IPS-18c (cell line): ENCODE measurements at regions not wholly inside any gene's neighbourhood (a gene's known extent, or its start where the extent isn't known, plus 50 kb on each side); places are given as distances from the start of the nearest gene placed in this dataset.

ENCODE experiments used
- H3K4me3 ChIP-seq: 2 replicates; pipeline ENCODE4 v1.7.0; 2013; ENCODE audit warnings: low read depth, mild to moderate bottlenecking, low read length, moderate library complexity; ENCODE audit not compliant: insufficient read depth
- H3K9me3 ChIP-seq: one replicate; pipeline ENCODE4 v1.6.1; 2013; ENCODE audit warnings: mild to moderate bottlenecking, low read length, moderate library complexity; ENCODE audit not compliant: control insufficient read depth, insufficient read depth

DNA sequence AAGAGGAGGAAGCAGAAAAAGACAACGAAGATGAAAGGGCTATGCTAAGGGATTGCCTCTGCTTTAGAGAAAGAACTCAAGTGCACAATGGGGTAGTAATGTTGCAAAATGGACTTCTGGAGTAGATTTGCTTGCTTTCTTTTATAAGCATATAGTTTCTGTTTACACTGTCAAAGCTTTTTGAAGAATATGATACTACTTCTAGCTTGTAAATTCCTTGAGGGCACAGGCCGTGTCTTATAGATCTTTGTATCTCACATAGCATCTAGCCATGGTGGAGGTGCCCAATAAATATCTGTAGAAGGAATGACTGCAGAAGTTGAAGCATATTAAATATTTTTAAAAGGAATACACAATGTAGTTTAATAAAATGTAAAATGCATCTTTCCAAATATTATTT lies 147.8 kb upstream of the ZIC3 start:
- Histone ChIP-seq H3K4me3 (no peak overlapping the region), H3K9me3 (no peaks in the 10 kb centered on the region)

DNA sequence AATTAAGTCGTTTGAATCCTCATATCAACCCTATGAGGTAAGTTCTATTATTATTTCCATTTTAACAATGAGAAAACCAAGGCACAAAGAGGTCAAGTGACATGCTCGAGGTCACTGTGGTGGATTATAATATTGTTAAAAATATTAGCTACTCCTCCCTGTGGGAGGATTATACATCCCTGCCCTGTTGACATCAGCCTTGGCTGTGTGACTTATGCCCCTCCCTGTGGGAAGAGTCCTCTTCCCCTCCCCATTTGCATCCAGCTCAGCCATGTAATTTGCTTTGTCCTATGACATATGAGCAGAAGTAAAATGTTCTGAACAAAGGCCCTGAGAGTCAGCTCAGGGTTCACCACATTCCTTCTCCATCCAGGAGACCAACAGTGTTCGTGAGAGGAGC lies 152.7 kb upstream of the ZIC3 start:
- Histone ChIP-seq H3K4me3 (no peak overlapping the region), H3K9me3 (no peaks in the 10 kb centered on the region)

DNA sequence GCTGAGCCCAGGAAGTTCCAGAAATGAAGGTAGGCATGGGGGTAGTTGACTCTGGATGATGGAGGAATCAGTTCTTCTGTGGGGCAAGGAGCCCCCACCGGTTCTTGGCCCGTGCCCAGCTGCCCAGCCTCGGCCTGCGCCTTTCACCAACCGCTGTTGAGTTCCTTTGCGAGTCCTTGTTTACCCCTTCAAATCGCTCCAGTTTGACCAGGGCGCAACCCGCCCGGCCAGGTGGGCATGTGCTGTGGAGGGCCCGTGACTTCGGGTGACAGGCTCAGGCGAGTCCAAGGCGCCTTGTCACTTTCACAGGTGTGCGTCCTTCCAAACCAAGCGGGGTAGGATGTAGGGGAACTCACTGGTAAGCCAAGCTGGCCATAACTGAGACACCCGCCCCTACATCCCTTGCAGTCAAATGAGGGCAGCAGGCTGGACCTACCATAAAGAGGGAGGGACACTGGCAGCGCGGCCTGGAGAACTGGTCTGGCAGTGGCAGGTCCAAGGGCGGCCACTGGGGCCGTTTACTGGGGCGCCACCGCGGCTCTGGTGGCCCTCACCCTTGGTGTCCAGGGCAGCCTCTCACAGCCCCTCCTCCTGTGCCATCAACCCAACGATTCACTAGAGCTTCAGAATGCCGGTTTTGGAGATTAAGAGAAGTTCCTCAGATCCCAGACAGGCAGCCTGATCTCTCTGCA lies 160.3 kb upstream of the ZIC3 start:
- Histone ChIP-seq H3K4me3 (no peak overlapping the region), H3K9me3 (peaks cover 9% of the 10 kb centered on the region)

DNA sequence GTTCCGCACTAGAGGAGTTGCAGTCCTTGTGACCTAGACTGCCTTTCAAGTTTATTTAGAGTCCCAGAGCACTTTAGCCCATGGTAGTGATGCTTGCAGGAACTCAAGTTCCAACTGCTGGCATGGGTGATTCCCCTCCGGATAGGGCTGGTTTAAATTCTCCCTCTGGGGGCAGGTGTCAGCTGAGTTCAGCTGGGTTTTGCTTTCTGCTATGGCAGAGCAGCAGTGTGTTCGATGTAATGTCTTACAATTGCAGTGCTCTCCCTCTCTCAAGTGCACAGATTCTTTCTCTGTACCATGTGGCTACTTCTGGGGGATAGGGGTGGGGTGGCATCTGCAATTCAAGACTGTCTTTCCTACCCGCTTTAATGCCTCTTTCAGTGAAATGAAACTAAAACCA lies 164.8 kb upstream of the ZIC3 start:
- Histone ChIP-seq H3K4me3 (no peak overlapping the region), H3K9me3 (peaks cover 12% of the 10 kb centered on the region)

DNA sequence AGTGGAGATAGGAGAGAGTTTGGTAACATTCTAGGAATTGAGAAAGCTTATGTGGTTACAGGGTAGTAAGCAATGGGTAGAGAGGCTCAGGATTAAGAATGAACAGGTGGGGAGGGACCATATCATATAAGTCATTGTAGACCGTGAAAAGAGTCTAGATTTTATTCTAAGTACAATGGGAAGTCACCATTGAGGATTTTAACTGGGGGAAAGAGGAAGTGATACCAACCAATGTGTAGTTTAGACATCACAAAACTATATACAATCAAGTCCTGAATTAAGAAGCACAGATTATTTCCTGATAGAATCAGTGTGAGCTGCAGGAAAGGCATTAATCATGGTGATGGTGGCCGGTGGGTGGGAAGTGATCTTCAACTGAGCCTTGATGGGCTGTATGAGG lies 178.3 kb upstream of the ZIC3 start:
- Histone ChIP-seq H3K9me3 (no peaks in the 10 kb centered on the region), H3K4me3 (no peak overlapping the region)

DNA sequence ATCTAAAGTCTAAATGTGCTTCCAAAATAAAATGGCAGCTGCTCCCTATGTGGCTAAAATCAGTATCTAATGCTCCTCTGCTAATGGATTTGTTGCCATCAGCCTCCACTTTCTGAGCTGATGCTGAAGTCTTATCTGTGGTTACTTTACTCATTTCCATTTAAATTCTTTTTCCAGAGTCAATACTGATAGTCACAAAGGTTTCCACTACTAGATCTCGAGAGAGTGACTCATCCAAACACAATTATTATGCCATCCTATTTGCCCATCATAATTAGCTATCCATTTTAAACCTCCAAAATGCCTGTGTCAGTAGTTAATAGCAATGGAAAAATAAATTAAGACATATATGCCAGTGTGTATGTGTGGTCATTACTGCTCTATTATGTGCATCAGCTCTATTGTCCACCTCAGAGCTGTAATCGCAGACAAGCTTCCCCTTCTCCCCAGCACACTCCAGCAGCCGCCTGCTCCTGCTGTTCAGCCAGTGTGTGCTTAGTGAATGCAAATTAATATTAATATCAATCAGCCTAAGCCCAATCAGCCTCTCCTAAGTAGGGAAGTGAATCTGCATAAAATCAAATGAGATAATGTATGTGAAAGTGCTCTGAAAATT lies 199.8 kb upstream of the ZIC3 start:
- no peak overlapping the region for H3K4me3 ChIP-seq
- no peaks in the 10 kb centered on the region for H3K9me3 ChIP-seq

DNA sequence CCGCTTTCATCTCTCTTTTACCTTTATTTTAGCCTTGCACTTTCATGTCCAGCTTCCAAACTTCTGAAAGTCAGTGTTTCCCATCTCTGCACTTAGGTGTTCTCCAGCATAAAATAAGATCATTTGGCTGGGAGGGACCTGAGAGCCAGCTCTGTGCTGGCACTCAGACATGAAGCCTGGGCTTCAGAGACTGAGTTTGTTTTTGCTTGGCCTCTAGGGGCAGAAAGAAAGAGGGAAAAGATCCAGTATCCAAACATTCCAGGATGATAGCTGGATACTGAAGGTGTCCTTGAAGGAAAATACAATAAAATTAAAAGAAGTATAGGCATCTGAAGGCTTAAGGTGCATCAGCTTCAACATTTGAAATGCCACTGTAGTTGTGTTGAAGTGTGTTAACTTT lies 202.4 kb upstream of the ZIC3 start:
- Histone ChIP-seq H3K4me3 (no peak overlapping the region), H3K9me3 (no peaks in the 10 kb centered on the region)

DNA sequence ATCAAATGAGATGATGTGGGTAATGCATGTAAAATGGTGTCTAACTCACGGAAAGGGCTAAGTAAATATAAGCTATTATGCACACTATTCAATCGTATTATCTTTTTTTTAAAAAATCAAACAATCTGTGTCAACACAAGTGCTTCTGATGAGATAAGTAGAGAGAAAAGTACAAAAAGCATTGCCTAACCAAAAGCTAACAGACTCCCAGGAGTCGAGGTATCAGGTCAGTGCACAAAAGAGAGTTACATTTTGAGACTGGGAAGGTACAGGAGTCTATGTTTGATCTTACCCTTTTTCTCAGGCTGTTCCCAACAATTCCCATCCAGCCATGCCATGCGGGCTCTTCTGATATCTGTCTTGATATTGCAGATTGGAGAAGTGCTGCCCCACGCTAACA lies 203.3 kb upstream of the ZIC3 start:
- Histone ChIP-seq H3K9me3 (no peaks in the 10 kb centered on the region), H3K4me3 (no peak overlapping the region)

DNA sequence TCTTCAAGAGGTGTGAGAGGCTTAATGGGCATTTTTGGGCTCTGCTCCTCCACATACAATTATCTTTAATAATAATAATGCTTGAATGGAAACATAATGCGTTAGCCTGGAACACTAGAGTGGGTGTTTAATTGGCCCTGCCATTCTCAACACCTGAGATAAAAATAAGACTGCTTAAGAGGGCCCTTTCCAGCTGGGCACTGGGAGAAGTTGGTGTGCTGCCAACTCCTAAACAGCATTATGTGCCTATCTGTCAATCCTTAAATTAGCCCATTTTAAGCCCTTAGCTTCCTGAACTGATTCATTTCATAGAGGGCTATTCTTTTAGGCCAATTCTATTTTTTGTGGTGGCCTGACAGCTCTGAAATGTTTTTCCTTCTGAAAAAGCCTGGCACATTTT lies 211.1 kb upstream of the ZIC3 start:
- no peak overlapping the region for H3K4me3 ChIP-seq
- H3K9me3 ChIP-seq: peaks cover 2% of the 10 kb centered on the region

DNA sequence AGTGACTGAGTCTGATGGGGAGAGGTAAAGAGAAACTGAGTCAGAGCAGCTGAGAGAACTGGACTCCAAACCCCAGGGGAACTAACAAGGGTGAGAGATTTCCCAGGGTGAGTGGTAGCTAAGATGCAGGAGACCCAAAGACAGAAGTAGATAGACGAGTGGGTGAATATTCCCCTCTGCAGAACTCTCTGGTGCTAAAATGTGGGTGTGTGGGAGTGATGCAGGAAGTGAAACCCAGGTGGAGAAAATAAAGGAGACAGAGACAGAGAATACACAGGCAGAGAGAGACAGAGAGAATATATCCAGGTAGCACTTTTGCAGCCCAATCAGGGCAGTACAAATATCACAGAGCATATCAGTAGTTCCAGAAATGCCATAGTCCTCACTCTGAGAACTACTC lies 212.5 kb upstream of the ZIC3 start:
- Histone ChIP-seq H3K4me3 (no peak overlapping the region), H3K9me3 (peaks cover 4% of the 10 kb centered on the region)

DNA sequence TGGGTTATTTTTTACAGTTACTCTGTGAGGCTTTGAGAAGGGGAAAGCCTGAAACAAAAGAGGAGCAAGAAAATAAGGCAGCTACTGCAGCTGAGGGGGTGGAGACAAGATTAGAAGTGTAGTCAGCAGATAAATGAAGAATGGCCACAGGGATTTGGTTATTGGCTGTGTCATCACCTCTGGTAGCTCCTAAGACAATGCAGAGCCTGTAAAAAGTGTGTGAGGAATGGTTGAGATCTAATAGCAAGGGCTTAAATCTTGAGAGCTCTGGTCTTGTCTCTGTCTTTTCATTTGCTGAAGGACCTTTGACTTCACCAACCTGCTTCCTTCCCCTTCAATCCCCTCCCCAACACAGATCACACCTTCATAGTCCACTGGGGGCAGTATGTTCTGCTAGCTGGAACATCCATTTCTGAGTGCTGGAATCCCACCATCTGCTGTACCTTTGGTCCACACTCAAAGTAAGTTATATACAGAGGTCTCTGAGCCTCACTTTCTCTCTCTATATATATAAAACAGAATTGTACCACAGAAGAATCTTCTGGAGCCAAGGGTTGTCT lies 213.7 kb upstream of the ZIC3 start:
- H3K9me3 ChIP-seq: peaks cover 4% of the 10 kb centered on the region
- H3K4me3 ChIP-seq: no peak overlapping the region

DNA sequence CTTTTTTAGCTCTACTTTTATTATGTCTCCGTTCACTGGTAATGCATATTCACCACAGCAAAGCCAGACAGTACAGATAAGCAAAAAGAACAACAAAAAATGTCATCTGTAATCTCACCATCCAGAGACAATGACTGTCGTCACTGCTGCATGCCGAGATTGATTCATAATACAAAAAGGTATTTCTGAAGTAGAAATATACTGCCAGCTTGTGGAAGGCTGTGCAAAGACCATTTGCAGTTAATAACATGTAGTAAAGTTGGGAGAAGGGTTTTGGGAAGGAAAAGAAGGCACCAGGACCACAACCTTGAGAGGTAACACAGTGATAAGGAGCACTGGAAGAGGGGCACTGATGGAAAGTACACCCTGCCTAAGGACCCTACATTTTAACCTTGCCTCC lies 223.0 kb upstream of the ZIC3 start:
- no peak overlapping the region for H3K4me3 ChIP-seq
- H3K9me3 ChIP-seq: no peaks in the 10 kb centered on the region

DNA sequence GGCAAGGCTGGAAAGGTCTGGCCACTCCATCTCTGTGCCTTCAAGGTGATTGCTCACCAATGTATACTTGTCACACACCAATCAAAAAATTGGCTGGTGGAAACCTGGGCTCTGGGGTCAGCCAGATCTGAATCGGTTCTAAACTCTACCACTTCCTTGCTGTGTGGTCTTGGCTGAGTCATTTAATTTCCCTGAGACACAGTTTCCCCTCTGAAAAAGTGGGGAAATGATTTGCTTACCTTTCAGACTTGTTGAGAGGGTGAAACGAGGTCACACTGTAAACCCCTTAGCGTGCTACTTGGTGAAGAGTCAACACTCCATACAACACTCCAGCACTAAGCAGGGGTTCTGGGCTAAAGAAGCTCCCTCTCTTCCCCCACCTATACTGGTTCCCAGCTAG lies 252.3 kb upstream of the ZIC3 start:
- no peak overlapping the region for H3K4me3 ChIP-seq
- H3K9me3 ChIP-seq: peaks cover 16% of the 10 kb centered on the region

DNA sequence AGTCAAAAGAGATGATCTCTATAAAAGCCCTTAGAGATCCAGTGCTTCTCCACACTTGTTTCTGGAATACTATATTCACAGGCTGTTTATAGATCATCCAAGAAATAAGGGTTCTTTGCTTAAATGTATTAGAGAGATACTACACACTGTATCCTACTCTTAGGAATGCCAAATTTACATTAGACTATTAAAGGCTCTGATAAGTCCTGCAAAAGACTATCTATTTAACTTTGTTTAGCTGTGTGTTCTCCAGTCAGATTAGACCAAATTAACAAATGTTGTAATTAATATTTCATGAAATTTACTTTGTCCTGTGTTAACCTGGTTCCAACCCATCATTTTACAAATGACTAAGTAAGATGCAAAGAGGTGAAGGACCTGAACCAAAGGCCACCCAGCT lies 260.5 kb upstream of the ZIC3 start:
- Histone ChIP-seq H3K9me3 (peaks cover 2% of the 10 kb centered on the region), H3K4me3 (no peak overlapping the region)

DNA sequence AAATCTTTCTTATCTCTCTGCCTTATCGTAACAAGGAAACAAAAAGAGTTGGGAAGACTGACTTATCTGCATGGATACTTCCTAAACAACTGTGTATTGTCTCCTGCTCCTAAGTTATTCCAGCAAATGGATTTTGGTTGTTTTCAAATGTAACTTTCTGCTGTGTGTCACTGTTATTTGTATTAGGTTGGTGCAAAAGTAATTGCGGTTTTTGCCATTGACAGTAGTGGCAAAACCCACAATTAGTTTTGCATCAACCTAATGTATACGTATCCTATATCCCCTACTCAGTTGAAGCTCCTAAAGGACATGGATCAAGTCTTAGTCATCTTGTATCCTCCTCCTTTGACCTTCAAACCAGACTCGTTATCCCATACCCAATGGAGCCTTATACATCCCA lies 263.4 kb upstream of the GPR101 start:
- H3K9me3 ChIP-seq: peaks cover 3% of the 10 kb centered on the region
- no peak overlapping the region for H3K4me3 ChIP-seq

DNA sequence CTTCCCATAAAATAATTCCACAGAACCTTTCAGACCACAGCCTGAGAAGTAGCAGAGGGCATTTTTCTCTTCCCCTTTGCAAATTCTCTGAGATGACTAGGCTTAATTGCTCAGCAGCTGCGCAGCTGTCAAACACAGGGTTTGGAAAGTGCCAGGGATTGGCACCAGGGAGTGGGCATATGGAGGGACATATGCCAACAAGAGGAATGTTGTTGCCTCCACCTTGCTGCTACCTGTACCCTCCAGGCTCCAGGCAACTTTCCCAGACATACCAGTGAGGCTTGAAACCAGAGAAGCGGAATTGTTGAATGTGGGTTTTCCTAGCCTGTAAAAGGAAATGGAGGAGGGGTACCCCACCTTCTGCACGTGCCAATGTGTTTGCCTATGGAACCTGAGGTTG lies 256.2 kb upstream of the GPR101 start:
- H3K4me3 ChIP-seq: no peak overlapping the region
- peaks cover 3% of the 10 kb centered on the region for H3K9me3 ChIP-seq

DNA sequence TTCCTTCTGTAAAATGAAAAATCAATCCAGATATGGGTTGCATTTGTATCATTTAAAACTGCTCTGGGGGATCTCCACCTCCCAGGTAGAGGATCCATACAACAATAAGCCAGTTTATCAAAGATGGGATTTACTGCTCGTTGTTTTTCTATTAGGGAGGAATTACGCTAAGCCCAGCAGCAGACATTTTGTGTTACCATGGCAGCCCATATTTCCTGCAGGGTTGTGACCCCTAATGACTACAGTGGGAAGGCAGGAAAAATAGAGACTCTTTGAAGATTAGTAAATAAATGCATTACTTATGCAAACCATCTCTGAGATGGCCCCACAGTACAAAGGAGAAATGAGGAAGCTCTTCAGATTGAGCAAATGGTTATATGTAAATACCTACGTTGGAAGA lies 253.4 kb upstream of the GPR101 start:
- Histone ChIP-seq H3K4me3 (no peak overlapping the region), H3K9me3 (no peaks in the 10 kb centered on the region)

DNA sequence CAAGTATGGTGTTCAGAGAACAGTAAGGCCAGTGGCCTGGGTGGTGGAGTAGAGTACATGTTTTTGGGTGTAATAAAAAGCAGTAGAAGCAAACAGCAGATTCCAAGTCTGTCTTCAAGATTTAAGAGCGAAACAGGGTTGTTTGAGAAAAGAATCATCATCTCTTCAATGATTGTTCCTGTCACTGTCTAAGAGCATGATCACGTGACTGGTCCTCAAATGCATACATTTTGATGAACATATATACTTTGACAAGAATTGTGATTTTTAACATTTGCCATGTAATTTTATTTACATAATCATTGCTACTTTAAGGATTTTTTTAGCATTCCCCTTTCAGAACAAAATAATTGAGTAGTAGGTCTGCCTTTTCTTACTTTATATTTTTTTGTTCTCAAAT lies 252.6 kb upstream of the GPR101 start:
- Histone ChIP-seq H3K4me3 (no peak overlapping the region), H3K9me3 (no peaks in the 10 kb centered on the region)

DNA sequence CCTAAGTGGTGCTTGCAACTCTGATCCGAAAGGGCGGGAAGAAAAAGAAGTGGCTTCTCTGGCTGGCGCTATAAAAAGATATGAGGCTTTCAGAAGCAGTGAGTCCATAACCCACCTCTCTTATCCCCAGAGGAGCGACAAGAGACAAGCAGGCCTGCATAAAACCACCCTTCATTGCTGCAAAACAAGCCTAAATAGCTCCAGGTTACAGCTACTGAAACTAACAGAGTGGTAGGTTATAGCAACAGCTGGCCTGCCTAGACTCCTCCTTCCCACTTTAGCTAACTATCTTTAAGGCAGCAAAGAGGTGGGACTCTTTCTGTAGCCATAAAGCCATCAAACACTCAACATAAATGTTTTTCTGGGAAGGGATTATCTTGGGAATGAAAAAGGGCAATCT lies 245.0 kb upstream of the GPR101 start:
- Histone ChIP-seq H3K4me3 (no peak overlapping the region), H3K9me3 (peaks cover 2% of the 10 kb centered on the region)
